SHP77 treated with DMSO at 0.1 percent for 48 hours (cell line): ENCODE measurements at regions not wholly inside any gene's neighbourhood (a gene's known extent, or its start where the extent isn't known, plus 50 kb on each side); places are given as distances from the start of the nearest gene placed in this dataset.

Experiments
- DNase-seq: peaks from one replicate; lab custom pipeline; 2025; lab: John Stamatoyannopoulos, UW

DNA sequence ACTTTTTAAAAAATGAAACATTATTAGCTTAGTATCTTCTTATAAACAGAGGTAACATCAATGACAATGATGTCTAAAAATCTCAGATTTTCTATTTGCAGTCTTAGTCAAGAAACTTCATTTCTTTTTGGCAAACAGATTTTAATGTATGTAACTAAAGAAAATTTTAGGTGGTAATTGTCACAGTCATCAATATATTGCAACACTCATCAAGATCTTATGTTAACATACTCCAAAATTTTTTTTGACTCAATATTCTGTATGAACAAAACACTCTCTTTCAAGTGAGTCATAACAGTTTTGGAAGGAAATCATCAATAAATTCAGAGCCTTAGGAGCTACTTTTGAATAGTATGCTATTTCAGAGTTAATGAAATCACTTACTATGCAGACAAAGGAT lies 1507.6 kb downstream of the SLITRK1 start:
- no peak for DNase-seq

DNA sequence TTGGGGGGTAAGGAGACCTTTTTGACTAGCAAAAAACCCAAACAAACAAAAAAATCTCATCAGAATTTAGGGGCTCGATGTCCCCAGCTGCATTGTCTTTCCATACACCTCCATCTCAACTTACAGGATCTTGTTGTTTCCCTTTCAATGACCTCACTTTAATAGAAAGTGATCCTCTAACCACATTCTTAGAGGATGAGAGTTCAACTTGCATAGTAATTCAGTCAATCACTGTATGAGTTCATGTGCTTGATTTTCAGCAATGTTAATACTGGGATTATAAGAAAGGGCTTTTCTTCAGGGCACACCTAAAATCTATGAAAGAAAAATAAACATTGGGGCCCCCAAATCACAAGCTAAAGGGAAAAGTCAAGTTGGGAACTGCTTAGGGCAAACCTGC lies 1512.0 kb downstream of the SLITRK1 start:
- no peak for DNase-seq

DNA sequence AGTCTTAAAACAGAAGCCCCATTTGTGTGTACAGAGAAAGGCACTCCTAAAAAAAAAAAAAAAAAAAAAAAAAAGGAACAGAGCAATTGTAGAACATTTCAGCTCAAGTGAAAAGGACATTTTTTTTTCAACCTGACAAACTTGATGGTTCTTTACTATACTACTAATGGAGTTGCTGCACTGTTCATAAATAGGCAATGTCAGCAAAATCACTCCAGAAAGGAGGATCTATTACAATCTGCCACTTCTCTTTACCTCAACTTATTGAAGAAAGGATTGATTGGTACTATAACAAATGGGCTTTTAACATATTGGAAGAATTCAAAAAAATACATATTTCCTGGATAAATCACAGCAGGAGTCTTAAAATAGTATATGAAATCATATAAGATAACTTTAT lies 1517.7 kb downstream of the SLITRK1 start:
- DNase-seq = no peak

DNA sequence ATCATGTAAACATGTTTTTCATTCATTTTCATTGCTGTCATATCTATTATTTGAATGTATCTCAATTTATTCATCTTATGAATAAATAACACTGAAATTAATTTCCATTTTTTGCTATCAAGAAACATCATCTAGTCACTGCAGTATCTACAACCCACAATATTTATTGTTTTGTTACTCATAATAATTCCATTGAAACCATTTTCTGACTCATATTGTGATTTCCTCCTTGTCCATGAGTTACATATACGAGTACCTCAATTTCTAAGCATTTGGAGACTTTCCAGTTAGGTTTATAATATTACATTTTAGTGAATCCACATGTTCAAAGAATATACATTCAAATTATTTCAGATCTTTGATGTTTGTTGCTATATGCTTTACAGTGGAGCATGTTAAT lies 1524.0 kb downstream of the SLITRK1 start:
- no peak for DNase-seq

DNA sequence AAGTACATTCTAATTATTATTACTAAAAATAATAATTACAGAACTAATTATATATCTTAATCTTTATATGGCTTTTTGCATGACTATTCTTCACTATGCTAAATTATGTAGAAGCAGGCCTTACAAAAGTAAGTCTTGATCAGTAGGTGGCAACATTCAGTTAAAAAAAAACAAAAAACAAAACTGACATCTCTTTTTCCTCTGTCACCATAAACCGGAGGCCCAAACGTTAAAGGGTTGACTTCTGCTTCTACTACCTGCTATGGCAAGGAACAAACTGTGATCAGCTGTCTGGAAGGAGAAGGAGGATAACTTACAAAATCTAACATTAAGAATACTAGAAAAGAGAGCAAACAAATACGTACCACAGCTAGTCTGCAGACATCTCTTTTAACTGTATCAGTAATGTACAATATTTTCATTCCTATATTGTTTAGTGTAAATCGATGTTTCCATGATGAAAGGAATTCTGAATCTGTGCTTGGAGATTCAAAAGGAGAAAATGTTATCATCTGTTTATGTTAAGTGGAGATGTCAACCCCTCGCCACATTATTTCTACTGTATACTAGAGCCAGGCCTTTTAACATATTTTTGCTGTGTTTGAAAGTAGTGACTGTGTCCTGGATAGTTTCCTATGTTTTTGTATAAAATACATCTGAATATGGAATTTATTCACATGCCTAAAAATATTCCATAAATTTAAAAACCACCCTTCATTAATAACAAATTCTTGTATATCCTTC lies 1525.4 kb downstream of the SLITRK1 start:
- DNase-seq = no peak

DNA sequence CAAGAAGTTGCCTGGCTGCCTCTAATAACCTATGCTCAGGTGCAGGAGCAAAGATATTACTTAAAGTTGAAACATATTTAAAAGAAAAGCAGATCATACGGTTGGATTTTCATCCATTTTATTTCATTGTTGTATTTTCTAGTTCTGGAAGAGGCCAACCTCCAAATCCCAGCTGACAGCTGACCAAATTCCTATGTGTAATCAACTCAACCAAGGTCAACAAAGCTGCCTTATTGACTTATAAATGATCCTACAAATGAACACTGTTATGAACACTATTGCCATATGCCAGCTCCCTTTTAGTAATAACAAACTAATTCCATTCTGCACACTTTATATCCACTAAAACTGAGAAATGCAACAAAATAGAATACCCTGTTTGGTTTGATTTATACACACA lies 1537.4 kb downstream of the SLITRK1 start:
- peak; percentile 31 for DNase-seq

DNA sequence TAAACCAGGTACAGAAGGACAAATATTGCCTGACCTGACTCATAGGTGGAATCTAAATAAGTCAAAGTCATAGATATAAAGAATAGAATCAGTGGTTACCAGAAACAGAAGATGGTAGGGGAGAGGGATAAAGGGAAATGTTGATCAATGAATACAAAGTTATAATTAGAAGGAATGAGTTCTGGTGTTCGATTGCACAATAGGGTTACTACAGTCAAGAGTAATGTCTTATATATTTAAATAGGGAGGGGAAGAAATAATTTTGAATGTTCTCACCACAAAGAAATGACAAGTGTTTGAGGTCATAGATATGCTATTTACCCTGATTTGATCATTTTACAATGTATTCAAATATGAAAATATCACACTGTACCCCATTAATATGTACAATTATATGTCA lies 1541.2 kb downstream of the SLITRK1 start:
- DNase-seq = no peak

DNA sequence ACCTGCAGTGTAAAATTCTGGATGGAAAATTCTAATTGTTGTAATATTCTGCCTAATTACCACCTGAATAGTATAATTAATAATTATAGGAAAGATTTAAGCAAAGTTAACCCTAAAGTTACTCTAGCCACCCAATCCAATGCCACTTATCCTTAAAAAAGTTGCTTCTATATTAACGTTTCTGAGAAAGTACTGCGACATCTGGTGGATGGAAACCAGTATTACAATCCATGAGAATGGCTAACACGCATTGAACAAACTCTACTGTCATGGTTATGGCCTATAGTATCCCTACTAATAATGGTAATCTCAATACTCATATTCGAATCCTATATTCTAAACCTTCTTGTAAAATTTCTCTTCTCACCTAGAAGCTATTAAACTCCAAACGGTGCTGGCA lies 1551.8 kb downstream of the SLITRK1 start:
- no peak for DNase-seq

DNA sequence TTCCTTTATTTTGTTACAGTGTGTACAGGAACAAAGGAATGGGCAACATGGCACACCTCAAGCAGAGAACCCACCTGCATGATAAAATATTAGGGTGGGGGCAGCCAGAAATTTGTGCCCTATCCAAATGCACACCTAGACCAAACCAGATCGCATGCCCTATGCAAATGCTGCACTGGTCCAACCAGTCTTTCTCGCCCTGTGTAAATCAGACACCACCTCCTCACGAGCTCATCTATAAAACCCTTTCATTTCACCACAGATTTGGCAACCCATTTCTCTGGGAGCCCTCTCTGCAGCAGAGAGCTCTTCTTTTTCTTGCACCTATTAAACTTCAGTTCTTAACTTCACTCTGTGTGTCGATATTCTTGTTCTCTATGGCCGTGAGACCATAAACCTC lies 1559.2 kb downstream of the SLITRK1 start:
- no peak for DNase-seq

DNA sequence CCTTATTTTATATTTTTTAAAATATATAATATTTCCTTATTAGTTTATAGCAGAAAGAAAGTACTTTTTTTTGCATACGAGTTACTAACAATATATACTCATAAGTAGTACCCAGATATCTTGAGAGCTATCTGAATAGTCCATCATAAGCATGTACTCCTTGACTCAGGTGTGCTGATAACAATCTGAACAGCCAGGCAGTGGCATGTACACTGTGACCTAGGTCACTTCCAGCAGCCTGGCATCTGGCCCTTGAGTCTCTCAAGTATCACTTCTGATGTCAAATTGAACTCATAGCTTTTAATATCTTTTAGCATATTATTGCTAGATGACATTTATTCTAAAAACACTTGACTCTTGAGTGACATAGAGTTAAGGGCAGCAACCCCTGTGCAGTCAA lies 1576.7 kb downstream of the SLITRK1 start:
- DNase-seq = no peak

DNA sequence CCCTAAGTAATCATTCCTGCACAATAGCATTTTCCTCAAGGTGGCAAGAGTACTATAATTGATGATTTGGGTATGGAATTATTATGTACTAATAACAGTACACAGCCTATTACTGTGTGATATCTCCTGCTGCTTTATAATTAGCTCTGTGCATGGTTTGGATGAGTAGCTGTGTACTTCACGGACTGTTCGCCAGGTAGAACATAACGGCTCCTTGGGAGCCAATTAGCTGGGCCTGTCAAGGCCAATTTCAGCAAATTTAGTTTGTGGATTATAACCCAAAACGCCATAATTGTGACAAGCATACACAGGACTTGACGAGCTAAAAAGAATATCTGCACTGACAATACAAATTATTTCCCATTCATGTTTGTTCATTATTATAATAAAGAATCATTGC lies 1584.2 kb downstream of the SLITRK1 start:
- DNase-seq = no peak

DNA sequence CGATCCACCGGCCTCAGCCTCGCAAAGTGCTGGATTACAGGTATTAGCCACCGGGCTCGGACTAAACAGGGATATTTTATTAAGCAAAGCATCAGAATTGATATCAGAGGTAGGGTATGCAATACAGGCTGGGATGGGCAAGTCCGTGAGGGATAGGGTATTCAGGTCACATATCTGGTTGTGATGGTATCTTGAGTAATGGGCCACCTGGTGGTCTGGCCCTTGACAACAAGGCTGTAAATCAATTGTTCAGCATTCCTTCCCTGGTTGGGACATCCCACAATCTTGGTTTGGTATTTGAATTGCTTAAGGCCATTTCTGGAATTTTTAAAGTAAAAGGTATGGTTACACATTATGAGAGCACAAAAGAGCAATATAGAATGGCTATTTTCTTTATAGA lies 1588.0 kb downstream of the SLITRK1 start:
- no peak for DNase-seq

DNA sequence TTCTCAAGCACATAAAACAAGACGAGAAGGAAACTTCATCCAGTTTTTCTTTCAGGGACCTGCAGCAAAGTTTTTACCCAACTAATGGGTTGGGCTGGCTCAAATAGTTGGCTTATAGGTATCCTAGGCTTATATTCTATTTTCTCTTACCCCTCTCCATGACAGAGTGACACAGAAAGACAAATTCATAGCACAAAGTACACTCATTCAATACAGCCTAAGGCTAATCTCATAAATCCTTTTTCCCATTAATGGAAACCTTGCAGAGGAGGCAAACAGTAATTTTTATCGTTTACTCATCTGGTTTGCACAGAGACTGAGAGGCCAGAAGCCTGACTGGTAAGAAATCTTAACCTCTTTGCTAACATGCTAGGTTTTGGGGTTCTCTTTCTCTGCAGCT lies 1589.9 kb downstream of the SLITRK1 start:
- no peak for DNase-seq

DNA sequence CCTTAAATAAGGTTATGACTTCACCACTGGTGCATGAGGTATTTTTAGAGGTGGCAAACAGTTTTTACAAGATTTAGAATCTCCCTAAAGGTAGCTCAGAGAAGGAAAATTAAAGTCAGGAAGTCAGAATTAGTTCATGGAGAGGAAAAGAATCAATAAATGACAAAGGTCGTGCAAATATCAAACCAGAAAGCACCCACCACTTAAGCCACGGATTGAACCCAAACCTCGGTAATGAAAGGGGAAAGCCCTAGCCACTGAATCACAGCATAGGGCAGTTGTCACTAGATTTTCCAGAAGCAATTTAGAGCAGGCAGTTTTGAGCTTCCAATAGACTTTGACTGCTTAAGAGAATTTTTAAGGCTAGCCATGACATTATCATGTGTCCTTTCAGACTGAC lies 1590.4 kb downstream of the SLITRK1 start:
- no peak for DNase-seq

DNA sequence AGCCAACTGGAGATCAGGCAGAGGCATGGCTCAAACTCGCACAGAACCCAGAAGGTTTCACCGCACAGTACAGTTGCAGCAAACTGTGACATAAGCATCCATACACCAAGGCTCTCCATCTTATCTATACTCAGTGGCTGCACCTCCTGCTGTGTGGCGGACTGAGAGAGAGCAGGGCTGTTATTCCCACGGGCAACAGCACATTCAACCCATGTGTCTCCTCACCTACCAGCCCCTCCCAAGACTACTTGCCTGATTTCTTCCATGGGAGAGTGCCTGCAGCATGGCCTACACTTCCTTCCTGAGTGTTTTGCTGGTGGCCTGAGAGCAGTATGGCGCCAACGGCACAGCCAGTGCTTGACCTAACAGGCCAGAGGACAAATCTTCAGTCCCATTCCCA lies 1606.6 kb downstream of the SLITRK1 start:
- no peak for DNase-seq

DNA sequence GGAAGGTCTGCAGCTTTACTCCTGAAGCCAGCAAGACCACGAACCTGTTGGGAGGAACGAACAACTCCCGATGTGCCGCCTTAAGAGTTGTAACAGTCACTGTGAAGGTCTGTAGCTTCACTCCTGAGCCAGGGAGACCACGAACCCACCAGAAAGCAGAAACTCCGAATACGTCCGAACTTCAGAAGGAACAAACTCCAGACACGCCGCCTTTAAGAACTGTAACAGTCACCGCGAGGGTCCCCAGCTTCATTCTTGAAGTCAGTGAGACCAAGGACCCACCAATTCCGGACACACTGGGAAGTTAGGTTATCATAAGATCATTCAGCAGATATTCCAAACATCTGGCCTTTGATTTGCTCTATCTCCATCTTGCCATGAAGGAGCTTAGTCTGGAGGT lies 1623.0 kb downstream of the SLITRK1 start:
- DNase-seq = no peak

DNA sequence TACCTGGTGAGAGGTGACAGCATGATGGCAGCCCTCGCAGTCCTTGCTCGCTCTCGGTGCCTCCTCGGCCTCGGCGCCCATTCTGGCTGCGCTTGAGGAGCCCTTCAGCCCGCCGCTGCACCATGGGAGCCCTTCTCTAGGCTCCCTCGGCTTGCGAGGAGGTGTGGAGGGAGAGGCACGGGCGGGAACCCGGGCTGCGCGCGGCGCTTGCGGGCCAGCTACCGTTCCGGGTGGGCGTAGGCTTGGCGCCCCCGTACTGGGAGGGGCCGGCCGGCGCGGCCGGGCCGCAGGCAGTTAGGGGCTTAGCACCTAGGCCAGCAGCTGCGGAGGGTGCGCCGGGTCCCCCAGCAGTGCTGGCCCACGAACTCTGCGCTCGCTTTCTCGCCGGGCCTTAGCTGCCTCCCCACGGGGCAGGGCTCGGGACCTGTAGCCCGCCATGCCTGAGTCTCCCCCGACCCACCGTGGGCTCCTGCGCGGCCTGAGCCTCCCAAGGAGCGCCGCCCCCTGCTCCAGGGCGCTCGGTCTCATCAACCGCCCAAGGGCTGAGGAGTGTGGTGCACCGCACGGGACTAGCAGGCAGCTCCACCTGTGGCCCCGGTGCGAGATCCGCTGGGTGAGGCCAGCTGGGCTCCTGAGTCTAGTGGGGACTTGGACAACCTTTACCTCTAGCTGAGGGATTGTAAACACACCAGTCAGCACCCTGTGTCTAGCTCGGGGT lies 1624.3 kb downstream of the SLITRK1 start:
- no peak for DNase-seq

DNA sequence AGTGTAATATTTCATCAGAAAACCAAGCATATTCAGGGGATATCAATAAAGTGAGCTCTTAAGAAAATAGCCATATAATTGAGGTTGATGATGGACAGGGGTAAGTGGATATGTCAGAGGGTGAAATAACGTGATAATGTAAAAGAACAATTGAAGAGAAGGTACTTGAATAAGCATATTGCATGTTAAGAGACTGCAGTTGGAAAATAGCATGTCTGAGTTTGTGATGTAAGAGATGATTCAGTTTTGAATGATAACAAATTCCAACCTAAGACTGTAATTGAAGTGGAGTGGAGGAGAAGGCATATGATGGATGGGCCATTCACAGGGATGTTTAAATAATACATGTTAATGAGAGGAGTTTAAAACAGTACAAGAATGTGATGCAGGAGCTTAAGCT lies 1633.5 kb downstream of the SLITRK1 start:
- DNase-seq = no peak

DNA sequence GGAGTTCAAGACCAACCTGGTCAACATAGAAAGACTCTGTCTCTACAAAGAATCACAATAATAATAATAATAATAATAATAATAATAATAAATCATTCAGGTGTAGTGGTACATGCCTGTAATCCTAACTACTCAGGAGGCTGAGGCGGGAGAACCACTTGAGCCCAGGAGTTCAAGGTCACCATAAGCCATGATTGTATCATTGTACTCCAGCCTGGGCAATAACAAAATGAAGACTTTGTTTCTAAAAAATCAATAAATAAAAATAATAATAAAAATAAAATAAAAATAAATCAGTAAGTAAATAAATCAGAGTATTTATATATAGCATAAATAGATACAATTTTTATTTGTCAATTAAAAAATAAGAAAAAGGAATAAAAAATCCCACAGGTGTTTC lies 1636.4 kb downstream of the SLITRK1 start:
- no peak for DNase-seq

DNA sequence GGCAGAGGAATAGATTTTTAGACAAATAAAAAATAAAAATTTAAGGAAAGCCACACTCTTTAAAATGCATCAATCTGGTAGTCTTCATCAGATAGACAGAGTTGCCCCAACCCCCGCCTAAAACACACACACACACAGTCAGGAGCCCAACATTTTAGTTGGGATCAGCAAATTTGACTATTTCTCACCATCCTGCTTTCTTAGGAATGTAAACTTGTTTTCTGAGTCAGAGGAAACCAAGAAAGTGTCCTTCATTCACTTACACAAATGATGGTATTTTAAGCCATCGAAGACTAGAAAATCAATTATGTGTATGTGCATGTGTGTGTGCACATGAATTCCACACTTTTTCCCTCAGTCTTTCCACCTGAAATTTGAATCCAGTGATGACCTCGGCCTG lies 1657.5 kb downstream of the SLITRK1 start:
- no peak for DNase-seq

DNA sequence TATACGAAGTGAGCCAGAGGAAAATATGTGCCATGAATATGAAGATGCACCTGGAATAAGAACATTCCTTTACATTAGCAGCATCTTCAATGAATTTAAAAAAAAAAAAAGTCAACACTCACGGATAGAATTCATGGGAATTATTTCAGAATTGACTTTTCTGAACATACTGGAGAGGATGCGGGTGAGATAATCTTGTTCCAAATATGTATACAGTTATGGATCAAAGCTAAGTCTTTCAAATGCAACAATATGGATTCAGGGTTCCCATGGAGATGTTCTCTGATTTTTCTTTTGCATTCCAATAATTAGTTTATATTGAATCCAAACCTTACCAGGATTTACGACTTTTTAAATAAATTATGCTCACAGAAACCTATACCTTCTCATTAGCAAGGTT lies 1660.7 kb downstream of the SLITRK1 start:
- DNase-seq = no peak

DNA sequence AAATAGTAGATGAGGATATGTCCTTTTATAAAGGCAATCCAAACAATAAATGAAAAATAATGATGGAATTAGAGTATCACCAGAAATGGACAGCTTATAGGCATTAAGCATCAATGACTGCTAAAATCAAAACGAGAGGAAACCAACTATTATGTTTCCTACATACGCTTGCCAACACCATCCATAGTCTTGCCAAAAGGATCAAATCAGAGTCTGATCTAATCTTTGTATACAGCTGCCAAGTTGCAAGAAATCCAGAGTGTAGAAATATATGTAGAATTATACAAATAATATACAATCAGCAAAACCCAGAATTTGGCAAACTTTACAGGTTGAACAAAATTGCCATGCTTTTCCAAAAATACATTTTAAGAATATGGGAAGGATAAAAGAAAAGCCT lies 1661.6 kb downstream of the SLITRK1 start:
- DNase-seq = no peak

DNA sequence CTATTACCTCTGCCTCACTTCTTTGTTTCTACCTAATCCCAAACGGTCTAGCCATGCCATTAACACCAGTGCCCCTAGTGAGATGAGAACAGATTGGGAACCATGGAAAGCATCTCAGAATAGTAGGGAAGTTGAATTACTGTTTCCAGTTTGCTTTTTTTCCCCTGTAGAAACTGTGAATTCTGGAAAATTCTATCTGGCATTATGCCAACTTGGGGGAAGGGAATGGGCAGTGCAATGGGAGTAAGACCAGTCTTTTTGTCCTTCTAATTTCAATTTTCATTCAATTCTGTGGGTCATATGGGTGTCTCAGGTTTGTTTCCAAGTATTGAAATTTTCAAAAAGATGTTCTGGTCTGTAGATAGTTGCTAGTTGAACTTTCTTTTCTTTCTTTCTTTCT lies 1666.1 kb downstream of the SLITRK1 start:
- DNase-seq = no peak

DNA sequence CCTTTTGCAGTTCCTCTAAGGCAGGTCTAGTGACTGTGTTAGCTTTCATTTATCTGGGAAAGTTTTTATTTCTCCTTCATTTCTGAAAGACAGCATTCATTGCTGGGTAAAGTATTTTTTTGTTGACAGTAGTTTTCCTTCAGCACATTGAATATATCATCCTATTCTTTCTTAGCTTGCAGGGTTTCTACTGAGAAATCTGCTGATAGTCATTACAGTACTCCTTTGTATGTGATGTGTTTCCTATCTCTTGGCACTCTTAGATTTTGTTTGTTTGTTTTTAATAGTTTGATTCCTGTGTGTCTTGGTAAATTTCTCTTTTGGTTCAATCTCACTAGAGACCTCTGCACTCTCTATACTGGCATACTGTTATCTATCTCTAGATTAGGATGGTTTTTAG lies 1667.9 kb downstream of the SLITRK1 start:
- DNase-seq = no peak
